HepG2 (cell line): ENCODE measurements at regions not wholly inside any gene's neighbourhood (a gene's known extent, or its start where the extent isn't known, plus 50 kb on each side); places are given as distances from the start of the nearest gene placed in this dataset.

Source experiments
- ATAC-seq: fragments of 200-7000 bp; cut with Tn5 transposase; 3 replicates; pipeline ENCODE4 v1.9.1; 2020; ENCODE audit warnings: mild to moderate bottlenecking, moderate library complexity
- BruUV-seq: library from RNA; stranded (reverse); fragments of 400-500 nt; replicated peaks from 2 replicates; lab custom pipeline; 2021; lab: Mats Ljungman, UMichigan
- CTCF ChIA-PET: fragments of 300-600 bp; formaldehyde crosslinking; extraction: SDS; loops from one replicate; lab custom pipeline; 2021; ENCODE audit warnings: low total read pairs, inconsistent platforms, low intra/inter-chr PET ratio; lab: Yijun Ruan, JAX
- POLR2A ChIA-PET: fragments of 350-600 bp; sonication (Branson Sonifier 250); formaldehyde crosslinking; loops from one replicate; lab custom pipeline; 2020; ENCODE audit warnings: antibody characterized with exemption, inconsistent platforms; lab: Yijun Ruan, JAX
- DNase-seq: peaks from one replicate; pipeline ENCODE4 v3.0.0-alpha.2; 2015; ENCODE audit warnings: low spot score
- FAIRE-seq: peaks from 3 replicates; lab custom pipeline; 2011; peaks lifted over from hg19 to GRCh38; lab: Jason Lieb, UNC
- H2AFZ ChIP-seq: one replicate; pipeline ENCODE4 v1.6.1; 2011; ENCODE audit warnings: low read length, inconsistent platforms
- H3K27ac ChIP-seq: fragments of 300-600 bp; 3 replicates; pipeline ENCODE4 v1.8.0; 2011; ENCODE audit warnings: mixed run types, mild to moderate bottlenecking, mixed read lengths, low read length, inconsistent platforms; ENCODE audit not compliant: insufficient read depth; ENCODE audit errors: extremely low read length
- H3K27me3 ChIP-seq, 2 experiments: fragments of 200-600 bp in 1 of 2; 2 replicates in 1 of 2; 3 replicates in 1 of 2; pipeline versions ENCODE4 v1.6.0 to v1.8.0; 2011; ENCODE audit warnings: low read length in 2 of 2, mild to moderate bottlenecking in 2 of 2, moderate library complexity in 2 of 2, inconsistent platforms in 1 of 2; ENCODE audit not compliant: insufficient read depth in 2 of 2, control insufficient read depth in 1 of 2
- H3K36me3 ChIP-seq, 2 experiments: fragments of 200-600 bp in 1 of 2; replicated peaks in 1 of 2; 2 replicates in 1 of 2; 3 replicates in 1 of 2; pipeline versions ENCODE4 v1.5.1 to v1.8.0; 2011; ENCODE audit warnings: low read length in 2 of 2, inconsistent platforms in 1 of 2; ENCODE audit not compliant: insufficient read depth in 2 of 2, control insufficient read depth in 1 of 2
- H3K4me1 ChIP-seq: 2 replicates; pipeline ENCODE4 v1.5.1; 2012; ENCODE audit warnings: low read length, inconsistent platforms; ENCODE audit not compliant: insufficient read depth
- H3K4me2 ChIP-seq: 2 replicates; pipeline ENCODE4 v1.6.0; 2011; ENCODE audit warnings: low read depth, low read length, inconsistent platforms
- H3K4me3 ChIP-seq, 3 experiments: fragments of 200-600 bp in 1 of 3; sonication (generic), shearing (Covaris generic) in 1 of 3; replicated peaks in 1 of 3; 2 replicates each; pipeline ENCODE4 v1.5.1; 2011 to 2016; ENCODE audit warnings: low read length in 3 of 3, inconsistent platforms in 2 of 3, low read depth in 2 of 3, mild to moderate bottlenecking in 2 of 3, control low read depth in 1 of 3, mixed read lengths in 1 of 3; ENCODE audit not compliant: insufficient read depth in 1 of 3
- H3K79me2 ChIP-seq: one replicate; pipeline ENCODE4 v1.6.1; 2011; ENCODE audit warnings: low read length, inconsistent platforms; ENCODE audit not compliant: insufficient read depth
- H3K9ac ChIP-seq: 2 replicates; pipeline ENCODE4 v1.6.0; 2011; ENCODE audit warnings: mild to moderate bottlenecking, low read depth, low read length, inconsistent platforms; ENCODE audit not compliant: insufficient read depth
- H3K9me3 ChIP-seq: 2 replicates; pipeline ENCODE4 v1.5.1; 2012; ENCODE audit warnings: mild to moderate bottlenecking, low read length
- H4K20me1 ChIP-seq: 2 replicates; pipeline ENCODE4 v1.6.0; 2011; ENCODE audit warnings: inconsistent platforms, mild to moderate bottlenecking, low read length, moderate library complexity; ENCODE audit not compliant: insufficient read depth
- CREB1 ChIP-seq, 2 experiments: fragments of 450-650 bp in 1 of 2; IDR thresholded peaks; 2 replicates each; pipeline ENCODE4 v1.6.1; 2016 to 2017; ENCODE audit warnings: control low read depth in 1 of 2, mild to moderate bottlenecking in 1 of 2, missing compliant biosample characterization in 1 of 2, missing genetic modification characterization in 1 of 2
- EEA1 ChIP-seq: sonication (generic); formaldehyde crosslinking; IDR thresholded peaks from 2 replicates; pipeline ENCODE4 v1.5.1; 2020; ENCODE audit warnings: mild to moderate bottlenecking, missing genetic modification reagents, borderline replicate concordance
- HDAC1 ChIP-seq: sonication (generic); formaldehyde crosslinking; IDR thresholded peaks from 2 replicates; pipeline ENCODE4 v1.5.1; 2020; ENCODE audit warnings: mild to moderate bottlenecking, missing genetic modification reagents
- NFRKB ChIP-seq: fragments of 450-650 bp; IDR thresholded peaks from 2 replicates; pipeline ENCODE4 v1.6.1; 2017
- PHF21A ChIP-seq: sonication (generic); formaldehyde crosslinking; IDR thresholded peaks from 2 replicates; pipeline ENCODE4 v1.5.0; 2020; ENCODE audit warnings: mild to moderate bottlenecking, missing genetic modification reagents
- SRSF4 ChIP-seq: fragments of 200-400 bp; formaldehyde crosslinking; IDR thresholded peaks from one replicate; pipeline ENCODE4 v1.6.1; 2018; ENCODE audit warnings: mild to moderate bottlenecking, low read depth, low read length, moderate library complexity; ENCODE audit not compliant: poor library complexity, severe bottlenecking
- THAP11 ChIP-seq: IDR thresholded peaks from 2 replicates; pipeline ENCODE4 v1.6.1; 2016; ENCODE audit warnings: missing biosample characterization, missing genetic modification reagents
- TOPORS ChIP-seq: sonication (generic); formaldehyde crosslinking; IDR thresholded peaks from 2 replicates; pipeline ENCODE4 v1.8.0; 2023; ENCODE audit warnings: mild to moderate bottlenecking, missing genetic modification reagents
- ZFY ChIP-seq: sonication (generic); formaldehyde crosslinking; IDR thresholded peaks from 2 replicates; pipeline ENCODE4 v1.4.0; 2020; ENCODE audit warnings: missing genetic modification reagents
- ZNF350 ChIP-seq: sonication (generic); formaldehyde crosslinking; IDR thresholded peaks from 2 replicates; pipeline ENCODE4 v1.4.0; 2020; ENCODE audit warnings: mild to moderate bottlenecking, low read depth, missing genetic modification reagents, borderline replicate concordance
- WGBS: methylation state at CpG from one replicate; pipeline ENCODE4 v1.1.6; 2017; ENCODE audit warnings: low lambda C conversion rate; 5-methylcytosine and 5-hydroxymethylcytosine counted together
- in situ Hi-C: cut with HindIII; loops from 2 replicates; pipeline ENCODE4 v1.10.0; 2017; ENCODE audit warnings: low pct_unique_long_range_greater_than_20kb; ENCODE audit not compliant: extremely low pct_ligation_motif_present
- intact Hi-C: fragments of 100-400 bp; cut with micrococcal nuclease; formaldehyde crosslinking; loops from one replicate; pipeline ENCODE4 v1.10.0; 2022; ENCODE audit not compliant: unreplicated experiment
- TF ChIP-seq, protein P1 (sequence below): sonication (generic); formaldehyde crosslinking; IDR thresholded peaks from 2 replicates; pipeline ENCODE4 v1.5.0; 2020; ENCODE audit warnings: missing genetic modification reagents
- TF ChIP-seq, protein P2 (sequence below): sonication (generic); formaldehyde crosslinking; IDR thresholded peaks from 2 replicates; pipeline ENCODE4 v1.4.0; 2020; ENCODE audit warnings: missing genetic modification reagents
- TF ChIP-seq, protein P3 (sequence below): sonication (generic); formaldehyde crosslinking; IDR thresholded peaks from 2 replicates; pipeline ENCODE4 v1.4.0; 2020; ENCODE audit warnings: mild to moderate bottlenecking, missing genetic modification reagents
- TF ChIP-seq, protein P4 (sequence below): sonication (generic); formaldehyde crosslinking; IDR thresholded peaks from 2 replicates; pipeline ENCODE4 v1.4.0; 2020; ENCODE audit warnings: mild to moderate bottlenecking, missing genetic modification reagents
- TF ChIP-seq, protein P5 (sequence below): sonication (generic); formaldehyde crosslinking; IDR thresholded peaks from 2 replicates; pipeline ENCODE4 v1.8.1; 2022; ENCODE audit warnings: mild to moderate bottlenecking, missing genetic modification reagents
- TF ChIP-seq, protein P6 (sequence below): sonication (generic); formaldehyde crosslinking; IDR thresholded peaks from 2 replicates; pipeline ENCODE4 v1.4.0; 2020; ENCODE audit warnings: missing genetic modification reagents, borderline replicate concordance

DNA sequence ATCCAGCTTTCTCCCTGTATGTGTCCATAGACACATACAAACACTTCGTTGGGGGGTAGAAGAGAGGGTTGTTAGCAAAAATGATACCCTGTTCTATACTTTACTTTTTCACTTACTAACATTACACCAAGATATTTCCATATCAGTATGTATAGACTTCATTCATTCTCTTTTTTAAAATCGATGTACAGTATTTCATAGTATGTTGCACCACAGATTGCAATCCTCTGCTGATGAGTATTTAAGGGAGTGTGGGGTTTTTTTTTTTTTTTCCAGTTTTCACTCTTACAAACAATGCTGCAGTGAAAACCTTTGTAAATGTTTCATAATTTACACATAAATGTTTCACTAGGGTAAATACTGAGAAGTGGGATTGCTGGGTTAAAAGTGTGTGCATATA is 402.3 kb downstream of the LRATD1 start:
- Histone ChIP-seq H3K79me2 (no peaks in the 10 kb centered on the region), H2AFZ (no peak overlapping the region), H4K20me1 (no peaks in the 10 kb centered on the region), H3K36me3 (no peaks in the 10 kb centered on the region), H3K9ac (no peak overlapping the region), H3K9me3 (no peaks in the 10 kb centered on the region), H3K27ac (no peak overlapping the region), H3K27me3 (peaks cover 0 to 3% of the 10 kb centered on the region in 2 experiments; a peak in 1 of 5 replicates), H3K4me3 (no peak overlapping the region), H3K4me2 (no peak overlapping the region), H3K4me1 (no peaks in the 10 kb centered on the region)
- TF ChIP-seq CREB1 (IDR thresholded peaks at IDR 0.05) (no peak), CREB1 (CRISPR knock-in tag; IDR thresholded peaks at IDR 0.05) (no peak), ZNF350 (CRISPR knock-in tag) (no peak), PHF21A (no peak), HDAC1 (CRISPR knock-in tag) (no peak), SRSF4 (no peak), THAP11 (CRISPR knock-in tag) (no peak), ZFY (CRISPR knock-in tag) (no peak), TOPORS (CRISPR knock-in tag) (no peak), NFRKB (no peak), EEA1 (CRISPR knock-in tag) (no peak)
- TF ChIP-seq, protein P1, sequence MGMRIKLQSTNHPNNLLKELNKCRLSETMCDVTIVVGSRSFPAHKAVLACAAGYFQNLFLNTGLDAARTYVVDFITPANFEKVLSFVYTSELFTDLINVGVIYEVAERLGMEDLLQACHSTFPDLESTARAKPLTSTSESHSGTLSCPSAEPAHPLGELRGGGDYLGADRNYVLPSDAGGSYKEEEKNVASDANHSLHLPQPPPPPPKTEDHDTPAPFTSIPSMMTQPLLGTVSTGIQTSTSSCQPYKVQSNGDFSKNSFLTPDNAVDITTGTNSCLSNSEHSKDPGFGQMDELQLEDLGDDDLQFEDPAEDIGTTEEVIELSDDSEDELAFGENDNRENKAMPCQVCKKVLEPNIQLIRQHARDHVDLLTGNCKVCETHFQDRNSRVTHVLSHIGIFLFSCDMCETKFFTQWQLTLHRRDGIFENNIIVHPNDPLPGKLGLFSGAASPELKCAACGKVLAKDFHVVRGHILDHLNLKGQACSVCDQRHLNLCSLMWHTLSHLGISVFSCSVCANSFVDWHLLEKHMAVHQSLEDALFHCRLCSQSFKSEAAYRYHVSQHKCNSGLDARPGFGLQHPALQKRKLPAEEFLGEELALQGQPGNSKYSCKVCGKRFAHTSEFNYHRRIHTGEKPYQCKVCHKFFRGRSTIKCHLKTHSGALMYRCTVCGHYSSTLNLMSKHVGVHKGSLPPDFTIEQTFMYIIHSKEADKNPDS: no peak
- TF ChIP-seq, protein P2, sequence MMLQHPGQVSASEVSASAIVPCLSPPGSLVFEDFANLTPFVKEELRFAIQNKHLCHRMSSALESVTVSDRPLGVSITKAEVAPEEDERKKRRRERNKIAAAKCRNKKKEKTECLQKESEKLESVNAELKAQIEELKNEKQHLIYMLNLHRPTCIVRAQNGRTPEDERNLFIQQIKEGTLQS (CRISPR knock-in tag): no peak
- TF ChIP-seq, protein P3, sequence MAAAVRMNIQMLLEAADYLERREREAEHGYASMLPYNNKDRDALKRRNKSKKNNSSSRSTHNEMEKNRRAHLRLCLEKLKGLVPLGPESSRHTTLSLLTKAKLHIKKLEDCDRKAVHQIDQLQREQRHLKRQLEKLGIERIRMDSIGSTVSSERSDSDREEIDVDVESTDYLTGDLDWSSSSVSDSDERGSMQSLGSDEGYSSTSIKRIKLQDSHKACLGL (CRISPR knock-in tag): no peak
- TF ChIP-seq, protein P4, sequence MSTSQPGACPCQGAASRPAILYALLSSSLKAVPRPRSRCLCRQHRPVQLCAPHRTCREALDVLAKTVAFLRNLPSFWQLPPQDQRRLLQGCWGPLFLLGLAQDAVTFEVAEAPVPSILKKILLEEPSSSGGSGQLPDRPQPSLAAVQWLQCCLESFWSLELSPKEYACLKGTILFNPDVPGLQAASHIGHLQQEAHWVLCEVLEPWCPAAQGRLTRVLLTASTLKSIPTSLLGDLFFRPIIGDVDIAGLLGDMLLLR (CRISPR knock-in tag): no peak
- TF ChIP-seq, protein P5, sequence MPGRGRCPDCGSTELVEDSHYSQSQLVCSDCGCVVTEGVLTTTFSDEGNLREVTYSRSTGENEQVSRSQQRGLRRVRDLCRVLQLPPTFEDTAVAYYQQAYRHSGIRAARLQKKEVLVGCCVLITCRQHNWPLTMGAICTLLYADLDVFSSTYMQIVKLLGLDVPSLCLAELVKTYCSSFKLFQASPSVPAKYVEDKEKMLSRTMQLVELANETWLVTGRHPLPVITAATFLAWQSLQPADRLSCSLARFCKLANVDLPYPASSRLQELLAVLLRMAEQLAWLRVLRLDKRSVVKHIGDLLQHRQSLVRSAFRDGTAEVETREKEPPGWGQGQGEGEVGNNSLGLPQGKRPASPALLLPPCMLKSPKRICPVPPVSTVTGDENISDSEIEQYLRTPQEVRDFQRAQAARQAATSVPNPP: no peak
- TF ChIP-seq, protein P6, sequence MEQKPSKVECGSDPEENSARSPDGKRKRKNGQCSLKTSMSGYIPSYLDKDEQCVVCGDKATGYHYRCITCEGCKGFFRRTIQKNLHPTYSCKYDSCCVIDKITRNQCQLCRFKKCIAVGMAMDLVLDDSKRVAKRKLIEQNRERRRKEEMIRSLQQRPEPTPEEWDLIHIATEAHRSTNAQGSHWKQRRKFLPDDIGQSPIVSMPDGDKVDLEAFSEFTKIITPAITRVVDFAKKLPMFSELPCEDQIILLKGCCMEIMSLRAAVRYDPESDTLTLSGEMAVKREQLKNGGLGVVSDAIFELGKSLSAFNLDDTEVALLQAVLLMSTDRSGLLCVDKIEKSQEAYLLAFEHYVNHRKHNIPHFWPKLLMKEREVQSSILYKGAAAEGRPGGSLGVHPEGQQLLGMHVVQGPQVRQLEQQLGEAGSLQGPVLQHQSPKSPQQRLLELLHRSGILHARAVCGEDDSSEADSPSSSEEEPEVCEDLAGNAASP: no peak
- FAIRE-seq (no peak), ATAC-seq (no peak), DNase-seq (no peak)
- BruUV-seq: no TSS peak
- intact Hi-C loops (no loop called here), in situ Hi-C loops (no loop called here)
- ChIA-PET POLR2A (no interaction called here), CTCF (no interaction called here)
- WGBS: 0% methylated on average over 2 of the region's 2 CpGs
